ENCODE measurements at regions not wholly inside any gene's neighbourhood (a gene's known extent, or its start where the extent isn't known, plus 50 kb on each side); places are given as distances from the start of the nearest gene placed in this dataset.

- no peak overlapping the region for H3K27ac ChIP-seq
- no peak overlapping the region for H3K4me3 ChIP-seq
- no peak for TF ChIP-seq CTCF (IDR thresholded peaks at IDR 0.05)
- no peak for DNase-seq (ENCODE audit: low spot score)
These were observed 100.9 kb upstream of the ARHGEF3 start for GRCh38 chr3:56902468-56903160.

GRCh38 chr3:56900801-56901200, 99.1 kb upstream of the ARHGEF3 start:
- DNase-seq (ENCODE audit: low spot score) = no peak
- Histone ChIP-seq H3K27ac (no peak overlapping the region), H3K4me3 (no peak overlapping the region)
- no peak for TF ChIP-seq CTCF (IDR thresholded peaks at IDR 0.05)

- no peak for DNase-seq (ENCODE audit: low spot score)
- Histone ChIP-seq H3K27ac (no peak overlapping the region), H3K4me3 (no peak overlapping the region)
- no peak for TF ChIP-seq CTCF (IDR thresholded peaks at IDR 0.05)
These were observed 98.1 kb upstream of the ARHGEF3 start for GRCh38 chr3:56899851-56900250.

GRCh38 chr3:56899078-56899477, 97.3 kb upstream of the ARHGEF3 start:
- Histone ChIP-seq H3K27ac (no peak overlapping the region), H3K4me3 (no peak overlapping the region)
- no peak for DNase-seq (ENCODE audit: low spot score)
- TF ChIP-seq CTCF (IDR thresholded peaks at IDR 0.05) = no peak

GRCh38 chr3:56896357-56896756, 94.6 kb upstream of the ARHGEF3 start:
- DNase-seq (ENCODE audit: low spot score) = no peak
- no peak overlapping the region for H3K4me3 ChIP-seq
- TF ChIP-seq CTCF (IDR thresholded peaks at IDR 0.05) = no peak
- H3K27ac ChIP-seq = no peak overlapping the region

GRCh38 chr3:56894881-56895431, 93.2 kb upstream of the ARHGEF3 start:
- Histone ChIP-seq H3K27ac (peak overlapping the region in 1 of 2 donors; percentile 45), H3K4me3 (peak overlapping the region; percentile 40)
- DNase-seq (ENCODE audit: low spot score) = no peak
- TF ChIP-seq CTCF (IDR thresholded peaks at IDR 0.05) = no peak

GRCh38 chr3:56890448-56891091, 88.8 kb upstream of the ARHGEF3 start:
- no peak overlapping the region for H3K4me3 ChIP-seq
- no peak overlapping the region for H3K27ac ChIP-seq
- no peak for TF ChIP-seq CTCF (IDR thresholded peaks at IDR 0.05)
- no peak for DNase-seq (ENCODE audit: low spot score)
